GM19023 (cell line): ENCODE measurements at regions not wholly inside any gene's neighbourhood (a gene's known extent, or its start where the extent isn't known, plus 50 kb on each side); places are given as distances from the start of the nearest gene placed in this dataset.
"Not testable (repeated sequence)": the region's sequence is repeated elsewhere in the genome, so short reads cannot be mapped to it uniquely, and the experiment has no call there.

Experiments used
- ATAC-seq: cut with Tn5 transposase; IDR thresholded peaks from one replicate; pipeline ENCODE4 v1.9.1; 2021; ENCODE audit warnings: mild to moderate bottlenecking, moderate library complexity; ENCODE audit not compliant: unreplicated experiment

DNA sequence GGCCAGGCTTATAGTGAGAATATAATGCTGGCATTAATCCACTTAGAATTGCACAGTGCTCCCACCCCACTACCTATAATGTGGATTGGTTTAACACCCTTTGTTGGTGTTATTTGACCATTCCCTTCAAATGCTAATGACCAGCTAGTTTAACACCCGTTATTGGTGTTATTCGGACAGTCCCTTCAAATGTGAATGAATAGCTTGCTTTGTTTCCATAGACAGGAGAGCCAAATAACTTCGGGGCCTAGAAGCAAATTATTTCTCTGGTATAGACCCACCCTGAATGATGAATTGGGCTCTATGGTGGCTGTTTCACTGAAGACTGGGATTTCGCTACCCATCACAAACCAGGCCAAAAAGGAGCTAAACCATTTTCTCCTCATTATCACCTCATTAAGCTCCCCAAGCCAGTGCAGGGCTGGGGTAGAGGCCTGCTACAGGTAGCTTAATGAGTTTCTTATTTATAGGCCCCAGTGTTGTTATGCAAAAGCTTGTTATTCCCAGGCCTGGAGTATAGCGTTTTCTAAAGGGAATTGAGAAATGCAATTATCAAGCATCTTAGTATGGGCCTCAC is 494.1 kb upstream of the DPH6 start:
- no peak for ATAC-seq

DNA sequence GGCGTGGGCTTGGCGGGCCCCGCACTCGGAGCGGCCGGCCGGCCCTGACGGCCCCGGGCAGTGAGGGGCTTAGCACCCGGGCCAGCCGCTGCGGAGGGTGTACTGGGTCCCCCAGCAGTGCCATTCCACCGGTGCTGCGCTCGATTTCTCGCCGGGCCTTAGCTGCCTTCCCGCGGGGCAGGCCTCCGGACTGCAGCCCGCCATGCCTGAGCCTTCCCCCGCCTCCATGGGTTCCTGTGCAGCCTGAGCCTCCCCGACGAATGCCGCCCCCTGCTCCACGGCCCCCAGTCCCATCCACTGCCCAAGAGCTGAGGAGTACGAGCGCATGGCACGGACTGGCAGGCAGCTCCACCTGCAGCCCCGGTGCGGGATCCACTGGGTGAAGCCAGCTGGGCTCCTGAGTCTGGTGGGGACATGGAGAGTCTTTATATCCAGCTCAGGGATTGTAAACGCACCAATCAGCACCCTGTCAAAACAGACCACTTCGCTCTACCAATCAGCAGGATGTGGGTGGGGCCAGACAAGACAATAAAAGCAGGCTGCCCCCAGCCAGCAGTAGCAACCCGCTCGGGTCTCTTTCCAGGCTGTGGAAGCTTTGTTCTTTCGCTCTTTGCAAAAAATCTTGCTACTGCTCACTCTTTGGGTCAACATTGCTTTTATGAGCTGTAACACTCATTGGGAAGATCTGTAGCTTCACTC is 501.2 kb upstream of the DPH6 start:
- not testable (repeated sequence) for ATAC-seq

DNA sequence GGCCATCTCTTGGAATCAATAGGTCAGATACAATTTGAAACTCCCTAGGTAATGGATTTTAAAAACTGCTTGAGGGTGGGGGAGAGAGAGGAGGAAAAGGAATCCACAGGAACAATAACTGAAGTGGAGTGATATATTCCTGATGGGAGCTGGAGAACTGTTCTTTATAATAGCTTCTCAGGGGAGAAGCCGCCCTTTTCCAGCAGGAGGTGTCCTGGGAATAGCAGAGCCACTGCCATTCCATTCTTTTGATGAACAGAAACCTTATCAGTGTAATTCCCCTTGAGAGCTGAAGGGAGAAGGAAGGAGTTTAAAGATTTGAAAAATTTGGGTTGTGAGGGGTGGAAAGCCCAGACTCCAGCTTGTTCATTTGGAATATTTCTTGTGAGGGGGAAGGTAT is 504.9 kb upstream of the DPH6 start:
- ATAC-seq, result no peak

DNA sequence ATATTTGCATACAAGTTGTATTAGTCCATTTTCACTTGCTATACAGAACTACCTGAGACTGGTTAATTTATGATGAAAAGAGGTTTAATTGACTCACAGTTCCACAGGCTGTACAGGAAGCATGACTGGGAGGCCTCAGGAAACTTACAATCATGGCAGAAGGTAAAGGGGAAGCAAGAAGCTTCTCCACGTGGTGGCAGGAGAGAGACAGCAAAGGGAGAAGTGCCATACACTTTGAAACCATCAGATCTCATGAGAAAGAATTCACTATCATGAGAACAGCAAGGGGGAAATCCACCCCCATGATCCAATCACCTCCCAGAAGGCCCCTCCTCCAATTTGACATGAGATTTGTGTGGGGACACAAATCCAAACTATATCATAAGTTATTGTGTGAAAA is 506.7 kb upstream of the DPH6 start:
- ATAC-seq, result not testable (repeated sequence)

DNA sequence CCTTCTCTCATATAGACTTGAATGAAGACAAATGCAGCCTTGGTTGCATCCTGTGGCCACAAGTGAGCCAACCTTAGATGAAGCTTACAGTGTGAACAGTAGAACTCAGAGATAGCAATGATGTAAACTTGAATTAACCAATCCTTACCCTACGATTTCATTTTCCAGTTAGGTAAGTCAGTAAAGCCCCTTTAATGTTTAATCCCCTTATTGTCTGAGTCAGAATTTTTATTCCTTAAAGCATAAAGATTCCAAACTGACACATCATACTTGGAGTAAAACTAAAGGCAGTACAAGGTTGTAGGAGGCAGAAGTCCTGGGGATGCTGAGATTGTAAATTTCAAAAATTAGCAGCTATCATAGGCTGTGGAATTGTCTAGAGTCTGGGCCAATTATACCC is 507.8 kb upstream of the DPH6 start:
- no peak for ATAC-seq

DNA sequence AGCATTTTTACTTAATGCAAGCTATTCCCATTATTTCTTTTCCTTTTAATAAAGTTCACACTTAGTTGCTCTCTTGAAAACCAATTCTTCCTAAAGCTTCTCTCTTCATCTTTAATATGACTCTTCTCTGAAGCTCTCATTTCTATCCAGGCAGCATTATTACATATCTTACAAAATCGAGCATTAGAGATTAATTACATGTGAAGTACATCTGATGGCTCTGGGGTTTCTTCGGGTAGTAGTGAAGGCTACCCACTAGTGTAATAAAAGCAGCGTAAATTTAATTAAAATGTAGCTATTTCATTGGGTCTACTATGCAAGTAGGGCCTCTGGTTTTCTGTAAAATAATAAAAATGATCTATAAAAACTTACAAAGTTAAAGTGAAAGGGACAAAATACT is 513.6 kb upstream of the DPH6 start:
- ATAC-seq, result no peak

DNA sequence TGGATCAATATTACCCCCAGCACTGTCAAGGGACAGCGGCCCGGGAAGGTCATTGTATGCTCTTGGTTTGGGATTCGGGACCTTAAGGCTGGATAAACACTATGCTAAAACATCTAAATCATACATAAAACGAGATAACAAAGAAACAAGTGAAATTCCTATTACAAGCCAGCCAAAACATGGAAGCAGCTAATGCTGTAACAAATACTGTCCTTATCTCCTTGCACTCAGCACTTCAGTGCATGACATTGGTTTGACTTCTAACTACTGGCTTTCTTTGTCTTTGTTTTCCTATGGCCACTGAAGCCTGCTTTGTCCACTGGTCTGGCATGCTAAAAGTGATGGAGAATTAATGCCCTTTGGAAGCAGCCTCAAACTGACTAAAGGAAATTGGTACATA is 516.4 kb upstream of the DPH6 start:
- ATAC-seq, result no peak

DNA sequence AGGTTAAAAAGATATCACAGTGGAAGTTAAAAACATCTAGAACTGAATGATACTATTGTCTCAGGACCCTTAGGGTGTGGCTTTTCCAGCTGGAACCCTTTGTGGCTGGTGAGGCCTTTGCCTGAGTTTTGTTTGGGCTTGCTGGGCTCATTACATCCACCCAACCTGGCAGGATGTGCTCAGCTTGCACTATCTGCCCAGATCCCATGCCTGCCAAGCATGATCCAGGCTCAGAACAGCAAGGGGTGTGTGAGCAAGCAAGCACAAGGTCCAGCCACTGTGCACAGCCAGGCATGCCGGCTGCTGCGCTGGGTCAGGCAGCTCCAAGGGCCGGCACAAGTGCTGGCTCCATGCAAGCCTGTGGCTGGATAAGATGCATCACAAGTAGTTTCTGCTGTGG is 512.7 kb upstream of the CDIN1 start:
- no peak for ATAC-seq

DNA sequence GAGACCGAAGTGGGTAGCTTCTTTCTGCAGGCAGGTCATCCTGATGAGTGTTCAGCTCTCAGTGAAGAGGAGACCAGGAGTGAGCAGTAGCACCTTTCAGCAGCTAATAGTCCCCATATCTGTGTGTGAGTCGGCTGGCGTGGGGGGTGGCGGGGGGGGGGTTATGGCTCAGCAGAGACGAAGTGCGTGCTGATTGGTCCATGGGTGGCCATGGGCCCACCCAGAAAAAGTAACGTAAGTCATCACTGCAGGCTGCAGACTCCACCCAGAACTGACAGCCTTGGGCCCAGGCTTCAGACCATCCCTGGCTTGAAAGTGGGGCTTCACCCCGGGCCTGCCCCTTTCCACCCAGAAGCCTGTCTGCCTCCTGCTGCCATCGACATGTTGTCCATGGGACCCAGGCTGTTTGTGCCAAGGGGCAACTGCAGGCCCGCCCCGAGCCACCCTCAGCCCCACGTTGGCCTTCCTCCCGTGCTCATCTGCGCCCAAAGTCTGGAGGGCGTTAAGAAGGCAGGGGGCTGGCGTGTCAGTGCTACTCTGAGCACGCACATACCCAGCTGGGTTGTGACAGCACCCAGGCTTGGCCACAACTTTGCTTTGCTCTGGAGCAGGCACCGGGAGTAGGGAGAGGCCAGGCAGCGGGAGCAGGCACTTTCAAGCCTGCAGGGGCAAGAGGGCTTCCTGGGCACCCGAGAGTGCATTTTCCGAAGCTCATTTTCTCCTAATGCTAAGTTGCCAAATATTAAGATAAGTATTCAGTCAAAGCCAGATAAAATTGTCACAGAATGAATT is 511.7 kb upstream of the CDIN1 start:
- ATAC-seq, result no peak

DNA sequence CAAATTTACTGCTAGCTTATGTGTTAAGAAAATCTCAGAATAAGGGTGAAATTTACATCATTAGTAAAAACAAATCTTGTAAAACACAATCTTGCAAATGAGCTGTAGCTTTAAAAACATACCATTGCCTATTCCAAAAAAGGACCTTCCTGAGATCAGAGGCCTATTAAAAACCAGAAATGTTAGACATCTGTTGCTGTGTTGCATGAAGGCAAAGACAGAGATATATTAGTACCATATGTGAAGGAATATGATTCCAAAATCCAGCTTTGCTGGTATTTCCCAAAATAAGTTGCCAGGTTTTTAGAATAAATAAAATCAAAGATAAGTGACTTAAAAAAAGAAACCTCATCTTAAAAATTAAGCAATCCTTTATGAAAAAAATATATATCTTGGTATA is 504.1 kb upstream of the CDIN1 start:
- ATAC-seq, result no peak

DNA sequence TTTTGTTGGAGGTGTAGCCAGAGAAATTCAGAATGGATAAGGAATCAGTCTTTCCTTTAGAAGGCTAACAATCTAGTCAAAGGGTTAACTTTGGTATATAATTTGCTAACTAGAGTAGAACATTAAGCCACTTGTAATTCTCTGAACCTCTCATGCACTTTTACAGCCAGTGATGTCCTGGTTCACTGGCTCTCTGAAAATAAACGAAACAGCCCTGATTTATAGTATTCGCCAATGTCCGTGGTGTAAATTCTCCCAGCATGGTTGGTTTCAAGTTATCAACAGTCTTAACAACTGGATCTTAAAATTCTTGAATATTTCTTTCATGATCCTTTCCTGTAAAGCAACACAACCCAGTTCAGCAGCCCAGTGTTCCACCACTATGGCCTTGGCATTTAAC is 500.4 kb upstream of the CDIN1 start:
- no peak for ATAC-seq

DNA sequence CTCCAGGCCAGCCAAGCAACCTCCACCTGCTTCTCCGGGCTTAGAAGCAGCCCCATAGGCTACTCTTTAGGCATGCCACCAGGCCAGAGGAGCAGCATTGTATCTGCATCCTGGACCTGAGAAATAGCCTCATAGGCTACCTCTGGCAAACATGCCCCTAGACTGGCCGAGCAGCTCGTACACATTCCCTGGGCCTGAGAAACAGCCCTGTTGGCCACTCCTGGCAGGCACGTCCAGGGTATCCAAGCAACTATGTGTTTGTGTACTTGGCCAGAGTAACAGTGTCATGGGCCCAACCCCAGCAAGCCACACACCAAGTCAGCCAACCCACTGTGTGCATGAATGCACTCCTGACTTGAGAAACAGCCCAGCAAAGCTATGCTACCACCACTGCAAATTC is 498.7 kb upstream of the CDIN1 start:
- ATAC-seq, result no peak

DNA sequence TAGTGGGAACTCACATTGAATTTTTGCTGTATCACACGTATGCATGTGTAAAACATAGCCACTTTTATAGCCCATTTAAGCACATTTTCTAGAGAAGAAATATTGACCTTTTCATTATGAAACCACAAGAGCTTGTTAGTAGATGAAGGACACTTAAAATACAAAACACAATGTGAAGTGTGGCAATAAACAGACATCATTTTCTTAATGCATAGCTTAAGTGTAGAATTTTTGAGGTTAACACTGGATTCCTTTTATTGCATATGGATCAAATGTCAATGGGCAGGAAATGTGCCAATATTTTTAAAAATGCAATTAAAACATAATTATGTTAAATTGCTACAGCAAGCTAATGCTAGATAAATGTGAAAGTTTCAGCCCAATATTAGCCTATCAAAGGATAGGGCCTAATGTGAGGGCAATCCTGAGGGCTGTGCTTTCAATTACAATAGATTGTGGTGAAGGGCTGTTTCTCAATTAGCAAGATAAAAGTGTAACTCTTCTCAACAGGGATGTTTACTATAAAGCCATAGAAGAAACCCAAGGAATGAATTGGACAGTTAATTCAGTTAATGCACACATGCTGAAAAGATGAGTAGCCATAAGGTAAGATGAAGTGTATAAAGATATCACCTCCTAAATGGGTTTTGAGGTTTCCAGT is 489.0 kb upstream of the CDIN1 start:
- ATAC-seq, result no peak

DNA sequence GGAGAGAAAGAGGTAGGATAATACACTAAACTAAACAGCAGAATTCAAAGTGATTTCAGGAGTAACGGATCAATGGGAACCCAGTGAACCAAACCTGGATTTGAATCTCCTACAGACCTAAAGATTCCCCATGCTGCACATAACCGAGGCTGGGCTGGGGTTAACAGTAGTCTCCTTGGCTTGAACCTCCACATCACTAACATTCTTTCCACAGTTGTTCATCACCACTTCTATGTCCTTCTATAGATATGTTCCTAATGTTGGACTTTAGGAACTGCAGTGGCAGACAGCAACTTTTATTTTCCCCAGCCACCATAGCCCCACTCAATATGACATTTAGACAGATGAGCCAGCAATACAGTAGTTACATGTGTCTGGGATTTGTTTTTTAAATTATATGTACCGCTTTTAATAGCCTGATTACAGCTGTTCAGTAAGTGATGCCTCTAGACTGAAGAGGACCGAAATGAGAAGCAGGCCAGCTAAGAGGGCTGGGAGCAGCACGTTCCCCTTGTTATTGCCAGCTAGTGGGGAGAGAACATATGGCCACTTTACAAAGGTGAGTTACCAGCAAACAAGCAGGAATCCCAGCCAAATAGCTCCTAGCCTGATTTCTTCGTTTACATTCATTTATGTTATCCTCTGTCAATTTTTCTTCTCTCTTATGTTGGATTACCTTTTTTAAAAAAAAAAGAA is 472.6 kb upstream of the CDIN1 start:
- ATAC-seq, result no peak

DNA sequence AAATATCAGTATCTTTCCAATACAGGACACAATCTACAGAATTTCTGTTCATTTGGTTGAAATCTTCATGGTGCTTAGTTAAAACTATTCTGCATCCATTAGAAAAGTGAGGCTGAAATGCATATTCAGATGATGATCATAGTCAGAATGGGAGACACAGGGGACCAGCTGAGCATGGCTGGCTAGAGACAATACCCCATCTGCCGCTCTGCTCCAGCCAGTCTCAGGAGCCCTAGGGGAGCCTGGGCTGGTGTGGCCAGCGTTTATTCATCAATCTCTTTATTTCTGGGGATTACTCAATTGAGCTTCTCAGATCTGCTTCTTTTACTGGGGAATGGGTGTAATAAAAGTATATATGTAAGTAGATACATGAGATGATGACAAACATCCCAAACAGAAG is 470.9 kb upstream of the CDIN1 start:
- ATAC-seq, result no peak

DNA sequence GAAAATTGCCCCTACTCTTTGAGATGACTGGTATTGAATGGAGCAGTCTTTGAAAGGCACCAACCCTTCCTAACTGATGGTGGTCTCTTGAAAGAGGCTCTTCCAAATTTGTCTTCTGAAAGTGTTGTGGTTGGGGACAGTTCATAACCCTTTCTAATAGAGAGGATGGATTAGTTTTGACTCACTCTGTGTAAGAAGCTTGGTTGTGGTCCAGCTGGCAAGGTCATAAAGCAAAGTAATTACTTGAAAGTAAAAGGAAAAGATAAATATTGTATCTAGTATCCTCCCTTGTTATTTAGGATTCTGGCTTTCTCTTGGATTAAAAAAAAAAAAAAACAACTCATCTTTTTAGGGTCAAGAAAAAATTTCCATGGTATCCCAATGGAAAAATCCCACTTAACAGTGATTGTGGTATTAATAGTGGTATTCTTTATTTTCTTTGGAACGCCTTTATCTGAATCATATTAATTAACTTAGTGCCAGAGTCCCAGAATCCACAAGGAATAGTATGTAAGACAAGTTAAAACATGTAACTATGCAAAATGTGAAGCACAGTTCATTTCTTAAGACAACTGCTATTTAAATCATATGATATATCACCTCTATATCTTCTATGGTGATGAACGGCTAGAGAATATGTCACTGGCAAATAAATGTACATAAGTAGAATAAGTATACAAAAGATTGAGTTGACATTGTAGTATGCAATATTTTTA is 469.3 kb upstream of the CDIN1 start:
- ATAC-seq, result no peak

DNA sequence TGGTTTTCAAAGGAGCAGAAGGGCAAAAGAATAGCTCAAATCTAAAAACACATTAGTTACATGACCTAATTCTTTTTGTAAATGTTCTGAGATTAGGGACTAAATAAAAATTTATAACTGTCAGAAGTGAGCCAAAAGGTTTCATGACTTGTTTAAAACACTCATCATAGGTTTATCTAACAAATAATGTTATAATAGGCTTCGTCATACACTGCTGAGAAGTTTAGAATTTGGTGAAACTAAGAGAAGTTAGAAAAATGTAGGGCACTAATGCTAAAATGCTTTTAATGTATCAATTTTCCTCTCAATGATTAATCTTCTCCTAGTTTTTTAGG is 468.8 kb upstream of the CDIN1 start:
- no peak for ATAC-seq

DNA sequence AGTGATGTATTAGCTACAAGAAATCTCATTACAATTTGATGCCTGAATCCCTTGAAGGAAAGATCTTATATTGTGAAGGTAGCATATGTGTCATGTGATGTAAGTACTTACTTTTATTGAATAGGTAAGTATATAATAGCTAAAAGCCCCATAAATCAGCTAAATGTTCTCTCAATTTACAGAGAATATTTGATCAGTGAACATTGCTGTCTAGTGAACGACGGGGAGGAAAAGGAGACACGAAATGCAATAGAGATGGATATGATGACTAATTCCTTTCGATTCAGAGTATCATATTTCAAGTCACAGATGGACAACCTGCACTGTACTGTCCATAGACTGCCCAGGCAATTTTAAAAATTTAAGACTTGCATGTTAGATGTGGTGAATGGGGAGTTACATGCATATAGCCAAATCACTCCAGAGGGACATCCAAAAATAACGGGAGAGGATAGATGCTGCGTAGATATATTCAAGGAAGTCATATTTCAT is 462.1 kb upstream of the CDIN1 start:
- no peak for ATAC-seq

DNA sequence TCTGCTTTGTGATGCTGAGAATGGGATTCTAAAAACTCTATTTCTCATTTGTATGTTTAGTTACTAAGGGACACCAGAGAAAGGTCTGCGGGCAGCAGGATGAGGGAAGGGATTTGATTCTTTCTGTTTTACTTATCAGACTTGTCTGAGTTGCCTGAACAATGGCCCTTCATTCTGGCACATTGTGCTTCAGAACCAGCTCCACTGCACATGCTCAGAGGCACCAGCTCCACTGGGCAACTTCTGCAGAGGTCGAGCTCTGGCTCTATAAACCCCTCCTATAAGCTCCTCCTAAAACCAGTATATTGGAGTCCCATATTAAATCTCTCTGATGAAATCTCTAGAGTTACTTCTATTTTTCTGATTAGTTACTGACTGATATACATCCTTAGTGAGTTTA is 453.2 kb upstream of the CDIN1 start:
- no peak for ATAC-seq

DNA sequence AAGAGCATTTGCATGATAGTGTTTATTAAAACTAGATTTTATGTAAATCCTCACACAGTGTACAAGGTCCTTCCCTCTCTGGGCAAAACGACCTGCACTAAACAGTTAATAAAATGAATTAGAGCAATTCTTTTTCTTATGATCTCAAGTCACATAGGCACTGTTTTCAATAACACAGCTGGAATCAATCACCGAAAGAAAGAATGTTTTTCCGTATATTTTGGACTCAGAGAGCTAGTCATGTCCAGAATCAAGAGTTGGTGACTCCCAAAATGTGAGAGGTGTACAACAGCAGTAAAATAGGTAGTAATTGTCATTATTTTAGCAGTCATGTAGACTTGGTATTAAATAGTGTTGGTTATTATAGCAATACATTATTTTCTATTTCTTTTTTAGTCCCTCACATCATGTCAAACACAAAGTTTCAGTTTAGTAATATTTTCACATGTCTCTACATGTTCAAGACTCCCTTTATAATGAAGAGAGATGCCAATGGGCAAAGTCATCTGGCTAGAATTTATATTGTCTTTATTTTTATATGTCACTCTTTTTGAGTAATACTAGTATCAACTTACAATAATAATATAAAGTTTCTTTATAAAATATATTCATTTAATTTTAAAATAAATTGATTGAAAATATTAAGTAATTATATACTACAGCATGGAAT is 448.6 kb upstream of the CDIN1 start:
- no peak for ATAC-seq
